Ishikawa (cell line): ENCODE measurements at regions not wholly inside any gene's neighbourhood (a gene's known extent, or its start where the extent isn't known, plus 50 kb on each side); places are given as distances from the start of the nearest gene placed in this dataset.

Experiments
- CEBPB ChIP-seq: IDR thresholded peaks from 2 replicates; pipeline ENCODE4 v1.6.1; 2012
- CREB1 ChIP-seq: IDR thresholded peaks from 2 replicates; pipeline ENCODE4 v1.6.1; 2012; ENCODE audit warnings: low read depth
- EGR1 ChIP-seq: IDR thresholded peaks from 2 replicates; pipeline ENCODE4 v1.6.1; 2012
- EP300 ChIP-seq: IDR thresholded peaks from 2 replicates; pipeline ENCODE4 v1.6.1; 2012; ENCODE audit warnings: borderline replicate concordance
- FOXM1 ChIP-seq: IDR thresholded peaks from 2 replicates; pipeline ENCODE4 v1.6.1; 2012; ENCODE audit warnings: low read depth, borderline replicate concordance
- NFIC ChIP-seq: IDR thresholded peaks from 2 replicates; pipeline ENCODE4 v1.6.1; 2012
- RAD21 ChIP-seq: IDR thresholded peaks from 2 replicates; pipeline ENCODE4 v1.6.1; 2012; ENCODE audit warnings: low read depth
- TAF1 ChIP-seq: IDR thresholded peaks from 2 replicates; pipeline ENCODE4 v1.6.1; 2012; ENCODE audit warnings: low read depth, mild to moderate bottlenecking
- TCF12 ChIP-seq: IDR thresholded peaks from 2 replicates; pipeline ENCODE4 v1.6.1; 2012; ENCODE audit warnings: low read depth
- TEAD4 ChIP-seq: IDR thresholded peaks from 2 replicates; pipeline ENCODE4 v1.6.1; 2012
- YY1 ChIP-seq: IDR thresholded peaks from 2 replicates; pipeline ENCODE4 v1.6.1; 2012; ENCODE audit warnings: low read depth
- ZBTB7A ChIP-seq: IDR thresholded peaks from 2 replicates; pipeline ENCODE4 v1.6.1; 2012; ENCODE audit warnings: low read depth
- TF ChIP-seq, protein P1 (sequence below): IDR thresholded peaks from 2 replicates; pipeline ENCODE4 v1.6.1; 2012; ENCODE audit warnings: low read depth, mild to moderate bottlenecking
- TF ChIP-seq, protein P2 (sequence below): IDR thresholded peaks from 2 replicates; pipeline ENCODE4 v1.6.1; 2012
- TF ChIP-seq, protein P3 (sequence below): IDR thresholded peaks from 2 replicates; pipeline ENCODE4 v1.6.1; 2012

DNA sequence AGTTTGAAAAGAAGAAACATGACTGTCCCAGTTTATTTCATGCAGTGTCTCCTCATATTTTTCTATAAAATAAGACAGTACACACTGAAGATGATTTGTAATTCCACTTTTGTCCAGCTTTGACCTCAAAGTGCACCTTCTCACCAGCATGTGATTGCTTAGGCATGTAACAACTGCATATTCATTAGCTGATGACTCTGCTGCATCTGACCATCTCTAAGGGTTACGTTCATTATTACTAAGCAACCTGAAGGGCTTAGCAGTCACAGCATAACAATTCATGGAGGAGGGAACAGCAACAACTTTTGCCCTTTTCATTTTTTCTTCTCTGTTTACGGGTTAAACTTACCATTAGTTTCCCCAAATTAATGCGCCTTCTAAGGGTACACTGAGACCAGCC is 330.6 kb upstream of the PIK3C3 start:
- no peak for TF ChIP-seq NFIC

DNA sequence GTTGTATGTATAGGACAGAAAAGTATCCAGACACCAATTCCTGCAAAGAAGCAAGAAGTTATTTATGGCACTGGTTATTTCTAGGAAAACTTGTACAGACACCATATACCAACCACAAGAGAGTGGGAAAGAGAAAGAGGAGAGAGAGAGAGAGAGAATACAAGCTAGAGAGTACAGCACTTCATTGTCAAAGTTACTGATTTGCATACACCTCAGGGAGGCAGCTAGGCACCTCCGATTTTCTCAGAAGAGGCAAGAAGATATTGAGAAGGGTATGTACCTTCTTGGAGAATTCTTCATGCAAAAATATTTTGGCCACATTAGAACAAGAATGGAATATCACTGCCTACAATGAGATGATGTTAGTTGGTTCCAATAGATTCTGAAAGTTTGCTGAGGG is 333.9 kb upstream of the PIK3C3 start:
- no peak for TF ChIP-seq TAF1
- TF ChIP-seq, protein P1, sequence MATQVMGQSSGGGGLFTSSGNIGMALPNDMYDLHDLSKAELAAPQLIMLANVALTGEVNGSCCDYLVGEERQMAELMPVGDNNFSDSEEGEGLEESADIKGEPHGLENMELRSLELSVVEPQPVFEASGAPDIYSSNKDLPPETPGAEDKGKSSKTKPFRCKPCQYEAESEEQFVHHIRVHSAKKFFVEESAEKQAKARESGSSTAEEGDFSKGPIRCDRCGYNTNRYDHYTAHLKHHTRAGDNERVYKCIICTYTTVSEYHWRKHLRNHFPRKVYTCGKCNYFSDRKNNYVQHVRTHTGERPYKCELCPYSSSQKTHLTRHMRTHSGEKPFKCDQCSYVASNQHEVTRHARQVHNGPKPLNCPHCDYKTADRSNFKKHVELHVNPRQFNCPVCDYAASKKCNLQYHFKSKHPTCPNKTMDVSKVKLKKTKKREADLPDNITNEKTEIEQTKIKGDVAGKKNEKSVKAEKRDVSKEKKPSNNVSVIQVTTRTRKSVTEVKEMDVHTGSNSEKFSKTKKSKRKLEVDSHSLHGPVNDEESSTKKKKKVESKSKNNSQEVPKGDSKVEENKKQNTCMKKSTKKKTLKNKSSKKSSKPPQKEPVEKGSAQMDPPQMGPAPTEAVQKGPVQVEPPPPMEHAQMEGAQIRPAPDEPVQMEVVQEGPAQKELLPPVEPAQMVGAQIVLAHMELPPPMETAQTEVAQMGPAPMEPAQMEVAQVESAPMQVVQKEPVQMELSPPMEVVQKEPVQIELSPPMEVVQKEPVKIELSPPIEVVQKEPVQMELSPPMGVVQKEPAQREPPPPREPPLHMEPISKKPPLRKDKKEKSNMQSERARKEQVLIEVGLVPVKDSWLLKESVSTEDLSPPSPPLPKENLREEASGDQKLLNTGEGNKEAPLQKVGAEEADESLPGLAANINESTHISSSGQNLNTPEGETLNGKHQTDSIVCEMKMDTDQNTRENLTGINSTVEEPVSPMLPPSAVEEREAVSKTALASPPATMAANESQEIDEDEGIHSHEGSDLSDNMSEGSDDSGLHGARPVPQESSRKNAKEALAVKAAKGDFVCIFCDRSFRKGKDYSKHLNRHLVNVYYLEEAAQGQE = no peak
- TF ChIP-seq, protein P2, sequence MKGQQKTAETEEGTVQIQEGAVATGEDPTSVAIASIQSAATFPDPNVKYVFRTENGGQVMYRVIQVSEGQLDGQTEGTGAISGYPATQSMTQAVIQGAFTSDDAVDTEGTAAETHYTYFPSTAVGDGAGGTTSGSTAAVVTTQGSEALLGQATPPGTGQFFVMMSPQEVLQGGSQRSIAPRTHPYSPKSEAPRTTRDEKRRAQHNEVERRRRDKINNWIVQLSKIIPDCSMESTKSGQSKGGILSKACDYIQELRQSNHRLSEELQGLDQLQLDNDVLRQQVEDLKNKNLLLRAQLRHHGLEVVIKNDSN = no peak
- no peak for TF ChIP-seq EP300
- TF ChIP-seq FOXM1 = no peak
- TF ChIP-seq CEBPB = no peak
- TF ChIP-seq EGR1 = no peak
- no peak for TF ChIP-seq RAD21
- no peak for TF ChIP-seq ZBTB7A
- no peak for TF ChIP-seq YY1
- TF ChIP-seq TEAD4 = no peak
- TF ChIP-seq, protein P3, sequence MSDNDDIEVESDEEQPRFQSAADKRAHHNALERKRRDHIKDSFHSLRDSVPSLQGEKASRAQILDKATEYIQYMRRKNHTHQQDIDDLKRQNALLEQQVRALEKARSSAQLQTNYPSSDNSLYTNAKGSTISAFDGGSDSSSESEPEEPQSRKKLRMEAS = no peak
- no peak for TF ChIP-seq CREB1
- no peak for TF ChIP-seq NFIC
- TF ChIP-seq TCF12 = no peak

- TF ChIP-seq, protein P2 = no peak
- TF ChIP-seq YY1 = no peak
- no peak for TF ChIP-seq CREB1
- no peak for TF ChIP-seq EP300
- TF ChIP-seq, protein P1 = no peak
- TF ChIP-seq FOXM1 = no peak
- TF ChIP-seq NFIC = no peak
- no peak for TF ChIP-seq TAF1
- TF ChIP-seq RAD21 = no peak
- TF ChIP-seq CEBPB = no peak
- no peak for TF ChIP-seq EGR1
- no peak for TF ChIP-seq TCF12
- TF ChIP-seq, protein P3 = no peak
These were observed 336.9 kb upstream of the PIK3C3 start for GRCh38 chr18:41618147-41618546.

DNA sequence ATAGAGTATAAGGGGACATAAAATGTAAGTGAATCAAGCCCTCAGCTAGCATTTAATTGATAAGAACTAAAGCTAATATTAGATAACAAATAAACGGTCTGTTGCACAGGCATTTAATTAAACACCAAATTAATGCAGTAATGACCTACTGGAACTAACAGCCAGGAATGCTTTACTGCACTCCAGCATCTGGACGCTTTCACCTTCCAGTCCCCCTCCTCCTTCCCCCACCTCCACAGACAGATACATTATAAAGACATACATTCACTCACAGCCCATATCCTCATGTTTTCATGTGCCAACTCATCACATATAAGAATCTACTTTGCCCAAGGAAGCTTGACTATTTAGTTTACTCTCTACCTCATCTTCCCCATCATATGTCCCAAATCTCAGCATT is 337.4 kb upstream of the PIK3C3 start:
- no peak for TF ChIP-seq FOXM1

GRCh38 chr18:41613003-41613609 is 341.9 kb upstream of the PIK3C3 start:
- TF ChIP-seq TEAD4 = no peak
- no peak for TF ChIP-seq FOXM1
- no peak for TF ChIP-seq NFIC
- TF ChIP-seq, protein P3 = no peak
- no peak for TF ChIP-seq RAD21
- no peak for TF ChIP-seq YY1
- TF ChIP-seq EP300 = no peak

- no peak for TF ChIP-seq ZBTB7A
- TF ChIP-seq FOXM1 = no peak
- TF ChIP-seq EP300 = no peak
- TF ChIP-seq TCF12 = no peak
- TF ChIP-seq TEAD4 = no peak
- TF ChIP-seq NFIC = no peak
- TF ChIP-seq, protein P2 = no peak
- no peak for TF ChIP-seq CEBPB
- no peak for TF ChIP-seq TAF1
- TF ChIP-seq, protein P1 = no peak
- TF ChIP-seq CREB1 = no peak
- no peak for TF ChIP-seq YY1
- TF ChIP-seq RAD21 = no peak
- TF ChIP-seq, protein P3 = no peak
These were observed 350.1 kb upstream of the PIK3C3 start for GRCh38 chr18:41604964-41605363.
